ENCODE measurements at regions not wholly inside any gene's neighbourhood (a gene's known extent, or its start where the extent isn't known, plus 50 kb on each side); places are given as distances from the start of the nearest gene placed in this dataset.
"Not testable (repeated sequence)": the region's sequence is repeated elsewhere in the genome, so short reads cannot be mapped to it uniquely, and the experiment has no call there.

- Mint-ChIP-seq H3K9me3 (peaks cover 39% of the 10 kb centered on the region), H3K27ac (no peak overlapping the region), H3K36me3 (ENCODE audit: low read depth) (no peaks in the 10 kb centered on the region), H3K4me3 (no peak overlapping the region), H3K27me3 (ENCODE audit: low read depth) (no peaks in the 10 kb centered on the region), H3K4me1 (ENCODE audit: low read depth) (no peaks in the 10 kb centered on the region)
- DNase-seq (ENCODE audit: low spot score) = no peak
Observed at GRCh38 chr18:65214456-65214855, 536.4 kb upstream of the CDH7 start.

- no peak for DNase-seq (ENCODE audit: low spot score)
- Mint-ChIP-seq H3K27me3 (ENCODE audit: low read depth) (no peaks in the 10 kb centered on the region), H3K36me3 (ENCODE audit: low read depth) (no peaks in the 10 kb centered on the region), H3K9me3 (peaks cover 41% of the 10 kb centered on the region), H3K27ac (no peak overlapping the region), H3K4me3 (no peak overlapping the region), H3K4me1 (ENCODE audit: low read depth) (no peaks in the 10 kb centered on the region)
Observed at GRCh38 chr18:65206551-65207260, 544.1 kb upstream of the CDH7 start.

- H3K27me3 Mint-ChIP-seq (ENCODE audit: low read depth) = no peaks in the 10 kb centered on the region
- no peak overlapping the region for H3K27ac Mint-ChIP-seq
- peaks cover 52% of the 10 kb centered on the region for H3K9me3 Mint-ChIP-seq
- no peaks in the 10 kb centered on the region for H3K4me1 Mint-ChIP-seq (ENCODE audit: low read depth)
- no peak overlapping the region for H3K4me3 Mint-ChIP-seq
- H3K36me3 Mint-ChIP-seq (ENCODE audit: low read depth) = no peaks in the 10 kb centered on the region
- DNase-seq (ENCODE audit: low spot score) = no peak
Observed at GRCh38 chr18:65202091-65202490, 548.7 kb upstream of the CDH7 start.

- H3K4me1 Mint-ChIP-seq (ENCODE audit: low read depth) = no peaks in the 10 kb centered on the region
- DNase-seq (ENCODE audit: low spot score) = no peak
Observed at GRCh38 chr18:65175681-65176080, 575.1 kb upstream of the CDH7 start.

GRCh38 chr18:65162086-65162485 lies 588.7 kb upstream of the CDH7 start:
- not testable (repeated sequence) for H3K36me3 Mint-ChIP-seq (ENCODE audit: low read depth); H3K27me3 Mint-ChIP-seq (ENCODE audit: low read depth); H3K4me3 Mint-ChIP-seq; H3K4me1 Mint-ChIP-seq (ENCODE audit: low read depth); H3K27ac Mint-ChIP-seq; DNase-seq (ENCODE audit: low spot score)
- peaks cover 36% of the 10 kb centered on the region for H3K9me3 Mint-ChIP-seq

More at GRCh38 chr18:65175681-65176080, 575.1 kb upstream of the CDH7 start:
- Mint-ChIP-seq H3K27me3 (ENCODE audit: low read depth) (no peaks in the 10 kb centered on the region), H3K4me3 (no peak overlapping the region), H3K9me3 (peaks cover 43% of the 10 kb centered on the region), H3K27ac (no peak overlapping the region), H3K36me3 (ENCODE audit: low read depth) (no peaks in the 10 kb centered on the region)

GRCh38 chr18:65146482-65147021 lies 604.3 kb upstream of the CDH7 start:
- no peak for DNase-seq (ENCODE audit: low spot score)
- H3K4me1 Mint-ChIP-seq (ENCODE audit: low read depth) = no peaks in the 10 kb centered on the region
- H3K27me3 Mint-ChIP-seq (ENCODE audit: low read depth) = no peaks in the 10 kb centered on the region
- H3K9me3 Mint-ChIP-seq = peaks cover 41% of the 10 kb centered on the region
- H3K4me3 Mint-ChIP-seq = no peak overlapping the region
- H3K27ac Mint-ChIP-seq = no peak overlapping the region
- H3K36me3 Mint-ChIP-seq (ENCODE audit: low read depth) = no peaks in the 10 kb centered on the region

GRCh38 chr18:65145312-65145711 lies 605.5 kb upstream of the CDH7 start:
- no peaks in the 10 kb centered on the region for H3K27me3 Mint-ChIP-seq (ENCODE audit: low read depth)

GRCh38 chr18:65133610-65134009 lies 617.2 kb upstream of the CDH7 start:
- H3K27me3 Mint-ChIP-seq (ENCODE audit: low read depth) = no peaks in the 10 kb centered on the region
- H3K9me3 Mint-ChIP-seq = peaks cover 29% of the 10 kb centered on the region
- H3K36me3 Mint-ChIP-seq (ENCODE audit: low read depth) = no peaks in the 10 kb centered on the region
- DNase-seq (ENCODE audit: low spot score) = no peak
- no peaks in the 10 kb centered on the region for H3K4me1 Mint-ChIP-seq (ENCODE audit: low read depth)
- H3K27ac Mint-ChIP-seq = no peak overlapping the region
- no peak overlapping the region for H3K4me3 Mint-ChIP-seq

More at GRCh38 chr18:65145312-65145711, 605.5 kb upstream of the CDH7 start:
- no peaks in the 10 kb centered on the region for H3K36me3 Mint-ChIP-seq (ENCODE audit: low read depth)
- H3K4me3 Mint-ChIP-seq = no peak overlapping the region
- H3K27ac Mint-ChIP-seq = no peak overlapping the region
- H3K9me3 Mint-ChIP-seq = peaks cover 38% of the 10 kb centered on the region
- DNase-seq (ENCODE audit: low spot score) = no peak
- H3K4me1 Mint-ChIP-seq (ENCODE audit: low read depth) = no peaks in the 10 kb centered on the region

GRCh38 chr18:65124633-65125032 lies 626.2 kb upstream of the CDH7 start:
- no peak overlapping the region for H3K27ac Mint-ChIP-seq
- no peak overlapping the region for H3K4me3 Mint-ChIP-seq
- no peaks in the 10 kb centered on the region for H3K36me3 Mint-ChIP-seq (ENCODE audit: low read depth)
- H3K27me3 Mint-ChIP-seq (ENCODE audit: low read depth) = no peaks in the 10 kb centered on the region
- peaks cover 45% of the 10 kb centered on the region for H3K9me3 Mint-ChIP-seq
- no peaks in the 10 kb centered on the region for H3K4me1 Mint-ChIP-seq (ENCODE audit: low read depth)
- DNase-seq (ENCODE audit: low spot score) = no peak

GRCh38 chr18:65103864-65104263 lies 646.9 kb upstream of the CDH7 start:
- DNase-seq (ENCODE audit: low spot score) = no peak
- Mint-ChIP-seq H3K9me3 (peaks cover 50% of the 10 kb centered on the region), H3K36me3 (ENCODE audit: low read depth) (no peaks in the 10 kb centered on the region), H3K27ac (no peak overlapping the region), H3K27me3 (ENCODE audit: low read depth) (no peaks in the 10 kb centered on the region), H3K4me1 (ENCODE audit: low read depth) (no peaks in the 10 kb centered on the region), H3K4me3 (no peak overlapping the region)

GRCh38 chr18:65093346-65093745 lies 657.5 kb upstream of the CDH7 start:
- H3K36me3 Mint-ChIP-seq (ENCODE audit: low read depth) = no peaks in the 10 kb centered on the region
- no peak overlapping the region for H3K4me3 Mint-ChIP-seq
- H3K4me1 Mint-ChIP-seq (ENCODE audit: low read depth) = no peaks in the 10 kb centered on the region
- DNase-seq (ENCODE audit: low spot score) = no peak
- no peak overlapping the region for H3K27ac Mint-ChIP-seq
- peaks cover 23% of the 10 kb centered on the region for H3K9me3 Mint-ChIP-seq
- no peaks in the 10 kb centered on the region for H3K27me3 Mint-ChIP-seq (ENCODE audit: low read depth)

- no peaks in the 10 kb centered on the region for H3K4me1 Mint-ChIP-seq (ENCODE audit: low read depth)
- DNase-seq (ENCODE audit: low spot score) = no peak
- H3K4me3 Mint-ChIP-seq = no peak overlapping the region
- H3K27me3 Mint-ChIP-seq (ENCODE audit: low read depth) = no peaks in the 10 kb centered on the region
- no peaks in the 10 kb centered on the region for H3K36me3 Mint-ChIP-seq (ENCODE audit: low read depth)
- peaks cover 16% of the 10 kb centered on the region for H3K9me3 Mint-ChIP-seq
- no peak overlapping the region for H3K27ac Mint-ChIP-seq
Observed at GRCh38 chr18:65091744-65092329, 659.0 kb upstream of the CDH7 start.

GRCh38 chr18:65082907-65083306 lies 667.9 kb upstream of the CDH7 start:
- H3K4me3 Mint-ChIP-seq = no peak overlapping the region
- no peaks in the 10 kb centered on the region for H3K4me1 Mint-ChIP-seq (ENCODE audit: low read depth)
- H3K27me3 Mint-ChIP-seq (ENCODE audit: low read depth) = no peaks in the 10 kb centered on the region
- H3K27ac Mint-ChIP-seq = no peak overlapping the region
- H3K36me3 Mint-ChIP-seq (ENCODE audit: low read depth) = no peaks in the 10 kb centered on the region
- DNase-seq (ENCODE audit: low spot score) = no peak
- H3K9me3 Mint-ChIP-seq = peaks cover 21% of the 10 kb centered on the region

- no peaks in the 10 kb centered on the region for H3K27me3 Mint-ChIP-seq (ENCODE audit: low read depth)
- H3K4me1 Mint-ChIP-seq (ENCODE audit: low read depth) = no peaks in the 10 kb centered on the region
- H3K27ac Mint-ChIP-seq = no peak overlapping the region
- H3K36me3 Mint-ChIP-seq (ENCODE audit: low read depth) = no peaks in the 10 kb centered on the region
- peaks cover 25% of the 10 kb centered on the region for H3K9me3 Mint-ChIP-seq
- H3K4me3 Mint-ChIP-seq = no peak overlapping the region
- DNase-seq (ENCODE audit: low spot score) = no peak
Observed at GRCh38 chr18:65081786-65082185, 669.0 kb upstream of the CDH7 start.

Data from T-helper 2 cell treated with Interferon-gamma antibody and Interleukin-4, amounts not matched to agents 5 μg/mL and 100 μg/mL, for 36 hours (primary cell).